Liver (tissue), 3 donors: ENCODE measurements at regions not wholly inside any gene's neighbourhood (a gene's known extent, or its start where the extent isn't known, plus 50 kb on each side); places are given as distances from the start of the nearest gene placed in this dataset.

ENCODE experiments used
- FOXA1 ChIP-seq: IDR thresholded peaks from 2 replicates; pipeline ENCODE4 v1.6.1; 2016; ENCODE audit warnings: antibody characterized with exemption
- RAD21 ChIP-seq, 2 donors: IDR thresholded peaks; 2 replicates each; pipeline ENCODE4 v1.6.1; 2016; ENCODE audit warnings: antibody characterized with exemption in 2 of 2, mild to moderate bottlenecking in 2 of 2
- RXRA ChIP-seq, 2 donors: IDR thresholded peaks; 2 replicates each; pipeline ENCODE4 v1.6.1; 2017 to 2018; ENCODE audit warnings: antibody characterized with exemption in 2 of 2, mild to moderate bottlenecking in 1 of 2
- TAF1 ChIP-seq: conservative IDR thresholded peaks from 2 replicates; pipeline ENCODE4 v1.6.1; 2016; ENCODE audit warnings: antibody characterized with exemption, mild to moderate bottlenecking
- YY1 ChIP-seq: IDR thresholded peaks from 2 replicates; pipeline ENCODE4 v1.6.1; 2016; ENCODE audit warnings: antibody characterized with exemption, mild to moderate bottlenecking
- TF ChIP-seq, protein P1 (sequence below): fragments of 150-350 bp; IDR thresholded peaks from 2 replicates; pipeline ENCODE4 v1.5.1; 2017; ENCODE audit warnings: improper control_type of control experiment, low read depth, low read length; ENCODE audit not compliant: missing input control
- TF ChIP-seq, protein P2 (sequence below): IDR thresholded peaks from 2 replicates; pipeline ENCODE4 v1.6.1; 2016; ENCODE audit warnings: antibody characterized with exemption
- donor health status: healthy.
- donor health status: healthy.

GRCh38 chr9:79974806-79975422, 403.1 kb downstream of the TLE4 start:
- TF ChIP-seq, protein P1, sequence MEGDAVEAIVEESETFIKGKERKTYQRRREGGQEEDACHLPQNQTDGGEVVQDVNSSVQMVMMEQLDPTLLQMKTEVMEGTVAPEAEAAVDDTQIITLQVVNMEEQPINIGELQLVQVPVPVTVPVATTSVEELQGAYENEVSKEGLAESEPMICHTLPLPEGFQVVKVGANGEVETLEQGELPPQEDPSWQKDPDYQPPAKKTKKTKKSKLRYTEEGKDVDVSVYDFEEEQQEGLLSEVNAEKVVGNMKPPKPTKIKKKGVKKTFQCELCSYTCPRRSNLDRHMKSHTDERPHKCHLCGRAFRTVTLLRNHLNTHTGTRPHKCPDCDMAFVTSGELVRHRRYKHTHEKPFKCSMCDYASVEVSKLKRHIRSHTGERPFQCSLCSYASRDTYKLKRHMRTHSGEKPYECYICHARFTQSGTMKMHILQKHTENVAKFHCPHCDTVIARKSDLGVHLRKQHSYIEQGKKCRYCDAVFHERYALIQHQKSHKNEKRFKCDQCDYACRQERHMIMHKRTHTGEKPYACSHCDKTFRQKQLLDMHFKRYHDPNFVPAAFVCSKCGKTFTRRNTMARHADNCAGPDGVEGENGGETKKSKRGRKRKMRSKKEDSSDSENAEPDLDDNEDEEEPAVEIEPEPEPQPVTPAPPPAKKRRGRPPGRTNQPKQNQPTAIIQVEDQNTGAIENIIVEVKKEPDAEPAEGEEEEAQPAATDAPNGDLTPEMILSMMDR, result no peak
- TF ChIP-seq TAF1 (no peak), FOXA1 (no peak), RAD21 (IDR thresholded peaks at IDR 0.05) (no peak), YY1 (no peak), RXRA (IDR thresholded peaks at IDR 0.05) (no peak)
- TF ChIP-seq, protein P2, sequence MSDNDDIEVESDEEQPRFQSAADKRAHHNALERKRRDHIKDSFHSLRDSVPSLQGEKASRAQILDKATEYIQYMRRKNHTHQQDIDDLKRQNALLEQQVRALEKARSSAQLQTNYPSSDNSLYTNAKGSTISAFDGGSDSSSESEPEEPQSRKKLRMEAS, result no peak
